Endothelial cell of umbilical vein (primary cell): ENCODE measurements at regions not wholly inside any gene's neighbourhood (a gene's known extent, or its start where the extent isn't known, plus 50 kb on each side); places are given as distances from the start of the nearest gene placed in this dataset.
A peak's percentile ranks its signal among the peaks of the same experiment; 100 is the strongest.

Source experiments
- CTCF ChIP-seq, 2 donors: IDR thresholded peaks; 1 replicate in 1 of 2; 2 replicates in 1 of 2; pipeline ENCODE4 v1.5.1; 2011; ENCODE audit warnings: low read length in 2 of 2, mild to moderate bottlenecking in 2 of 2, moderate library complexity in 2 of 2, control low read depth in 1 of 2, inconsistent platforms in 1 of 2, low read depth in 1 of 2; ENCODE audit not compliant: insufficient read depth in 1 of 2; ENCODE audit errors: extremely low read depth in 1 of 2
- EZH2 ChIP-seq: IDR thresholded peaks from 2 replicates; pipeline ENCODE4 v1.6.1; 2012; ENCODE audit warnings: borderline replicate concordance, low read depth, mild to moderate bottlenecking, moderate library complexity, low read length, inconsistent platforms; ENCODE audit not compliant: severe bottlenecking
- FOS ChIP-seq: IDR thresholded peaks from 2 replicates; pipeline ENCODE4 v1.6.1; 2011; ENCODE audit warnings: mild to moderate bottlenecking, low read length, moderate library complexity, borderline replicate concordance; ENCODE audit not compliant: insufficient read depth
- POLR2A ChIP-seq: IDR thresholded peaks from 2 replicates; pipeline ENCODE4 v1.6.1; 2012; ENCODE audit warnings: low read depth, mild to moderate bottlenecking, control low read depth, low read length
- POLR2AphosphoS5 ChIP-seq: IDR thresholded peaks from 2 replicates; pipeline ENCODE4 v1.6.1; 2012; ENCODE audit warnings: low read depth, mild to moderate bottlenecking, control low read depth, low read length, moderate library complexity; ENCODE audit not compliant: insufficient read depth

- TF ChIP-seq POLR2AphosphoS5 (peak; percentile 89), CTCF (IDR thresholded peaks at IDR 0.05; ENCODE audit: extremely low read depth in 1 of 2, insufficient read depth in 1 of 2, low read depth in 1 of 2, low read length in 2 of 2) (no peak), POLR2A (peak; percentile 43), EZH2 (no peak), FOS (peak; percentile 100)
Measured at GRCh38 chr9:21684831-21685362, 117.5 kb upstream of the MTAP start.
